B cell (primary cell): ENCODE measurements at regions not wholly inside any gene's neighbourhood (a gene's known extent, or its start where the extent isn't known, plus 50 kb on each side); places are given as distances from the start of the nearest gene placed in this dataset.

ENCODE experiments used
- ATAC-seq: fragments of 200-7000 bp; cut with Tn5 transposase; one replicate; pipeline ENCODE4 v1.10.0; 2021; ENCODE audit warnings: low read depth, mild to moderate bottlenecking, moderate number of reproducible peaks, moderate library complexity
- CTCF ChIA-PET: fragments of 350-600 bp; sonication (Branson Sonifier 250); formaldehyde crosslinking; loops from one replicate; lab custom pipeline; 2021; ENCODE audit warnings: antibody characterized with exemption, inconsistent platforms; lab: Charles Lee
- POLR2A ChIA-PET: fragments of 350-600 bp; sonication (Branson Sonifier 250); formaldehyde crosslinking; loops from one replicate; lab custom pipeline; 2021; ENCODE audit warnings: antibody characterized with exemption; lab: Charles Lee
- DNase-seq: peaks from one replicate; pipeline ENCODE4 v3.0.0; 2013
- H2AFZ ChIP-seq: 2 replicates; pipeline ENCODE4 v1.6.1; 2012; ENCODE audit warnings: mild to moderate bottlenecking, low read depth, low read length; ENCODE audit not compliant: insufficient read depth, poor library complexity, severe bottlenecking
- H3K27ac ChIP-seq, 2 donors: 1 replicate in 1 of 2; 2 replicates in 1 of 2; pipeline ENCODE4 v1.5.1; 2012 to 2013; ENCODE audit warnings: low read length in 2 of 2, mild to moderate bottlenecking in 2 of 2, moderate library complexity in 1 of 2
- H3K27me3 ChIP-seq, 4 experiments: fragments of 200-600 bp in 1 of 4; sonication (generic) in 1 of 4; replicated peaks in 1 of 4; 1 replicate in 2 of 4; 2 replicates in 2 of 4; pipeline versions ENCODE4 v1.6.1 to v1.7.0; 2013 to 2016; ENCODE audit warnings: low read length in 3 of 4, mild to moderate bottlenecking in 2 of 4, mixed read lengths in 1 of 4, moderate library complexity in 1 of 4; ENCODE audit not compliant: insufficient read depth in 4 of 4, control insufficient read depth in 3 of 4; ENCODE audit errors: control extremely low read depth in 1 of 4
- H3K36me3 ChIP-seq, 2 experiments: replicated peaks in 1 of 2; 1 replicate in 1 of 2; 2 replicates in 1 of 2; pipeline versions ENCODE4 v1.6.1 to v1.7.1; 2013; ENCODE audit warnings: low read length in 1 of 2; ENCODE audit not compliant: insufficient read depth in 2 of 2, control insufficient read depth in 1 of 2; ENCODE audit errors: control extremely low read depth in 1 of 2, extremely low read depth in 1 of 2
- H3K4me1 ChIP-seq, 2 donors: fragments of 200-600 bp in 1 of 2; sonication (generic) in 1 of 2; 1 replicate in 1 of 2; 2 replicates in 1 of 2; pipeline versions ENCODE4 v1.5.1 to v1.6.1; 2013 to 2017; ENCODE audit warnings: low read length in 2 of 2; ENCODE audit not compliant: control insufficient read depth in 2 of 2, insufficient read depth in 2 of 2
- H3K4me2 ChIP-seq: replicated peaks from 2 replicates; pipeline ENCODE3; 2012; ENCODE audit warnings: mild to moderate bottlenecking, low read depth, low read length; ENCODE audit not compliant: poor library complexity, severe bottlenecking
- H3K4me3 ChIP-seq, 5 experiments: fragments of 200-600 bp in 1 of 5; sonication (generic) in 1 of 5; 1 replicate in 3 of 5; 2 replicates in 2 of 5; pipeline versions ENCODE4 v1.5.1 to v1.7.0; 2011 to 2016; ENCODE audit warnings: low read length in 4 of 5, mild to moderate bottlenecking in 4 of 5, low read depth in 2 of 5, control low read depth in 1 of 5, moderate library complexity in 1 of 5; ENCODE audit not compliant: insufficient read depth in 1 of 5; ENCODE audit errors: control extremely low read depth in 1 of 5, extremely low read depth in 1 of 5
- H3K79me2 ChIP-seq: fragments of 200-600 bp; sonication (generic); one replicate; pipeline ENCODE4 v1.6.0; 2016; ENCODE audit warnings: low read length; ENCODE audit not compliant: control insufficient read depth, insufficient read depth
- H3K9ac ChIP-seq: fragments of 200-600 bp; sonication (generic); 2 replicates; pipeline ENCODE4 v1.6.1; 2017; ENCODE audit warnings: mild to moderate bottlenecking, low read length, moderate library complexity
- H3K9me3 ChIP-seq, 3 donors: one replicate each; pipeline versions ENCODE4 v1.6.1 to v1.7.1; 2013; ENCODE audit warnings: low read length in 2 of 3; ENCODE audit not compliant: control insufficient read depth in 2 of 3, insufficient read depth in 1 of 3; ENCODE audit errors: control extremely low read depth in 1 of 3
- H4K20me1 ChIP-seq: 2 replicates; pipeline ENCODE4 v1.6.0; 2012; ENCODE audit warnings: mild to moderate bottlenecking, low read length; ENCODE audit not compliant: insufficient read depth, control insufficient read depth, poor library complexity, severe bottlenecking
- H3K27ac Mint-ChIP-seq: one replicate; pipeline ENCODE4 v1.8.0; 2021; ENCODE audit warnings: mixed read lengths
- H3K27me3 Mint-ChIP-seq: one replicate; pipeline ENCODE4 v1.8.0; 2021; ENCODE audit warnings: mixed read lengths
- H3K4me1 Mint-ChIP-seq: one replicate; pipeline ENCODE4 v1.8.0; 2021; ENCODE audit warnings: mixed read lengths
- H3K4me3 Mint-ChIP-seq: one replicate; pipeline ENCODE4 v1.8.0; 2021; ENCODE audit warnings: mixed read lengths
- H3K9me3 Mint-ChIP-seq: one replicate; pipeline ENCODE4 v1.8.0; 2022; ENCODE audit warnings: mixed read lengths; ENCODE audit not compliant: insufficient read depth
- CTCF ChIP-seq: fragments of 200-600 bp; IDR thresholded peaks from one replicate; pipeline ENCODE4 v1.8.0; 2022; ENCODE audit warnings: antibody characterized with exemption, mild to moderate bottlenecking
- EZH2 ChIP-seq: IDR thresholded peaks from 2 replicates; pipeline ENCODE4 v1.6.1; 2012; ENCODE audit warnings: borderline replicate concordance, low read depth, mild to moderate bottlenecking, moderate library complexity, low read length; ENCODE audit not compliant: insufficient read depth, poor library complexity, severe bottlenecking
- WGBS: methylation state at CpG from one replicate; pipeline ENCODE4 v1.1.5; 2013; ENCODE audit warnings: missing lambda C conversion rate; ENCODE audit not compliant: insufficient coverage; 5-methylcytosine and 5-hydroxymethylcytosine counted together
- intact Hi-C: fragments of 100-400 bp; cut with micrococcal nuclease; formaldehyde crosslinking; loops from one replicate; pipeline ENCODE4 v1.10.0; 2022

GRCh38 chr15:29390051-29390450, 120.4 kb upstream of the NSMCE3 start:
- POLR2A ChIA-PET = no interaction called here
- Mint-ChIP-seq H3K27me3 (no peaks in the 10 kb centered on the region), H3K27ac (no peak overlapping the region), H3K4me1 (no peaks in the 10 kb centered on the region), H3K9me3 (peaks cover 2% of the 10 kb centered on the region), H3K4me3 (no peak overlapping the region)
- Histone ChIP-seq H2AFZ (no peak overlapping the region), H3K27ac (no peak overlapping the region), H3K4me3 (no peak overlapping the region), H3K36me3 (no peaks in the 10 kb centered on the region), H3K27me3 (no peaks in the 10 kb centered on the region), H3K4me1 (no peaks in the 10 kb centered on the region), H4K20me1 (no peaks in the 10 kb centered on the region), H3K9me3 (no peaks in the 10 kb centered on the region), H3K79me2 (no peaks in the 10 kb centered on the region), H3K9ac (no peak overlapping the region), H3K4me2 (no peak overlapping the region)
- CTCF ChIA-PET = no interaction called here
- TF ChIP-seq EZH2 = no peak
- no peak for TF ChIP-seq CTCF
- DNase-seq = no peak
- no peak for ATAC-seq
- 91% methylated on average over 3 of the region's 6 CpGs for WGBS
- intact Hi-C loops = no loop called here

- Histone ChIP-seq H3K9me3 (peaks cover 0 to 13% (median 0%) of the 10 kb centered on the region in 3 donors), H3K27me3 (no peaks in the 10 kb centered on the region), H3K4me1 (no peaks in the 10 kb centered on the region), H3K9ac (no peak overlapping the region), H3K36me3 (no peaks in the 10 kb centered on the region), H2AFZ (no peak overlapping the region), H3K27ac (no peak overlapping the region), H4K20me1 (no peaks in the 10 kb centered on the region), H3K4me2 (no peak overlapping the region), H3K79me2 (no peaks in the 10 kb centered on the region), H3K4me3 (no peak overlapping the region)
- DNase-seq = no peak
- 100% methylated on average over 6 of the region's 6 CpGs for WGBS
- no peaks in the 10 kb centered on the region for H3K4me1 Mint-ChIP-seq
- no peak overlapping the region for H3K4me3 Mint-ChIP-seq
- no peak for TF ChIP-seq EZH2
- TF ChIP-seq CTCF = no peak
- no peaks in the 10 kb centered on the region for H3K9me3 Mint-ChIP-seq
- ATAC-seq = no peak
- CTCF ChIA-PET = no interaction called here
- H3K27ac Mint-ChIP-seq = no peak overlapping the region
- intact Hi-C loops = no loop called here
- no peaks in the 10 kb centered on the region for H3K27me3 Mint-ChIP-seq
- POLR2A ChIA-PET = no interaction called here
Observed at GRCh38 chr15:29386523-29386922, 116.9 kb upstream of the NSMCE3 start.
